Activated T-helper 17 cell treated with anti-CD3 and anti-CD28 coated beads, Interleukin-2, amount 50 U/mL, for 72 hours (primary cell): ENCODE measurements at regions not wholly inside any gene's neighbourhood (a gene's known extent, or its start where the extent isn't known, plus 50 kb on each side); places are given as distances from the start of the nearest gene placed in this dataset.

ENCODE experiments used
- ATAC-seq: fragments of 150-1000 bp; cut with Tn5 transposase; replicated peaks from 2 replicates; pipeline ENCODE4 v1.10.0; 2021; ENCODE audit warnings: mild to moderate bottlenecking, moderate library complexity
- H3K27ac Mint-ChIP-seq: one replicate; pipeline ENCODE4 v1.8.0; 2022; ENCODE audit warnings: mixed read lengths
- H3K27me3 Mint-ChIP-seq: one replicate; pipeline ENCODE4 v1.8.0; 2022; ENCODE audit warnings: mixed read lengths
- H3K36me3 Mint-ChIP-seq: one replicate; pipeline ENCODE4 v1.8.0; 2022; ENCODE audit warnings: low read depth, mild to moderate bottlenecking, mixed read lengths
- H3K4me1 Mint-ChIP-seq: one replicate; pipeline ENCODE4 v1.8.0; 2022; ENCODE audit warnings: mixed read lengths
- H3K4me3 Mint-ChIP-seq: one replicate; pipeline ENCODE4 v1.8.0; 2022; ENCODE audit warnings: mild to moderate bottlenecking, mixed read lengths
- H3K9me3 Mint-ChIP-seq: one replicate; pipeline ENCODE4 v1.8.0; 2022; ENCODE audit warnings: mixed read lengths

- H3K4me1 Mint-ChIP-seq: no peaks in the 10 kb centered on the region
- peaks cover 7% of the 10 kb centered on the region for H3K9me3 Mint-ChIP-seq
- ATAC-seq: no peak
- H3K27ac Mint-ChIP-seq: no peak overlapping the region
- peaks cover 11% of the 10 kb centered on the region for H3K27me3 Mint-ChIP-seq
- no peaks in the 10 kb centered on the region for H3K36me3 Mint-ChIP-seq
- no peak overlapping the region for H3K4me3 Mint-ChIP-seq
Measured at GRCh38 chr5:135651156-135651555, 72.4 kb upstream of the CXCL14 start.

DNA sequence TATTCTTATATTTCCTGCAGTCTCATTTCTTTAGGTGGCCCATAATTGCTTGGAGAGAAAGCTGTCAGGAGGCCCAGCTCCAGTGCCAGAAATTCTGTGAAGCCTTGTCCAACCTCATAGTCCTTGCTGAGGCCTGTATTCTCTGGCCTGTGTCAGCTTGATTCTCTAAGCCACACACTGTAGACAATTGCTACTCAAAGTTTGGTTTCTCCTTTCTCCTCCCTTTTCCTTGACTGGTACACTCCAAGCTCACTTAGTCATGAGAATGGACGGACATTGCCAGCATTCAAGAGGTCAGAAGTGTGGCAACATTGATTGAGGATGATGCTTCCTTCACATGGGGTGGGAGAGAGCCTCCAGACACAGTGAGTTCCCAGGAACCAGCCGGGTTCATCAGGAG, 71.3 kb upstream of the CXCL14 start:
- peaks cover 7% of the 10 kb centered on the region for H3K9me3 Mint-ChIP-seq
- no peak for ATAC-seq

DNA sequence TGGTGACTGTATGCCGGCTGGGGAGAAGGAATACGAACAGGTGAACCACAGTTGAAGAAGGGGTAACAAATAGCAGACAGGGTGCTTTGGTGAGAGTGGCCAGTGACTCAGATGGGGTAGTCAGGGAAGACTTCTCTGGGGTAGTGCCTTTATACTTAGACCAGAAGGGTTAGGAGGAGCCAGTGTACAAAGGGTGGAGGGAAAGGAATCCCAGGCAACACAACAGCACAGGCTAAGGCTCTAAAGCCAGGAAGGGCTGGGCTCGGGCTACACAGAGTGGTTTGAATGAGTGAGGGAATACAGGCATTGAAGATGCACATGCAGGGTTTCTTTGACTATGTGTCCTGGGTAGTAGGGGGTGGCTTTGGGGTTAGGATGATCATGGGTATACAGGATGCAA, 70.6 kb upstream of the CXCL14 start:
- H3K9me3 Mint-ChIP-seq: peaks cover 7% of the 10 kb centered on the region
- no peak overlapping the region for H3K27ac Mint-ChIP-seq
- peaks cover 11% of the 10 kb centered on the region for H3K27me3 Mint-ChIP-seq
- H3K4me1 Mint-ChIP-seq: no peaks in the 10 kb centered on the region
- no peaks in the 10 kb centered on the region for H3K36me3 Mint-ChIP-seq
- no peak overlapping the region for H3K4me3 Mint-ChIP-seq
- ATAC-seq: no peak

More for the DNA sequence above, 71.3 kb upstream of the CXCL14 start:
- H3K27ac Mint-ChIP-seq: no peak overlapping the region
- no peaks in the 10 kb centered on the region for H3K36me3 Mint-ChIP-seq
- H3K4me3 Mint-ChIP-seq: no peak overlapping the region
- no peaks in the 10 kb centered on the region for H3K4me1 Mint-ChIP-seq
- peaks cover 11% of the 10 kb centered on the region for H3K27me3 Mint-ChIP-seq

- Mint-ChIP-seq H3K27ac (no peak overlapping the region), H3K4me3 (no peak overlapping the region), H3K4me1 (no peaks in the 10 kb centered on the region), H3K9me3 (peaks cover 4% of the 10 kb centered on the region), H3K36me3 (no peaks in the 10 kb centered on the region), H3K27me3 (peaks cover 11% of the 10 kb centered on the region)
- no peak for ATAC-seq
Measured at GRCh38 chr5:135648116-135648515, 69.3 kb upstream of the CXCL14 start.

DNA sequence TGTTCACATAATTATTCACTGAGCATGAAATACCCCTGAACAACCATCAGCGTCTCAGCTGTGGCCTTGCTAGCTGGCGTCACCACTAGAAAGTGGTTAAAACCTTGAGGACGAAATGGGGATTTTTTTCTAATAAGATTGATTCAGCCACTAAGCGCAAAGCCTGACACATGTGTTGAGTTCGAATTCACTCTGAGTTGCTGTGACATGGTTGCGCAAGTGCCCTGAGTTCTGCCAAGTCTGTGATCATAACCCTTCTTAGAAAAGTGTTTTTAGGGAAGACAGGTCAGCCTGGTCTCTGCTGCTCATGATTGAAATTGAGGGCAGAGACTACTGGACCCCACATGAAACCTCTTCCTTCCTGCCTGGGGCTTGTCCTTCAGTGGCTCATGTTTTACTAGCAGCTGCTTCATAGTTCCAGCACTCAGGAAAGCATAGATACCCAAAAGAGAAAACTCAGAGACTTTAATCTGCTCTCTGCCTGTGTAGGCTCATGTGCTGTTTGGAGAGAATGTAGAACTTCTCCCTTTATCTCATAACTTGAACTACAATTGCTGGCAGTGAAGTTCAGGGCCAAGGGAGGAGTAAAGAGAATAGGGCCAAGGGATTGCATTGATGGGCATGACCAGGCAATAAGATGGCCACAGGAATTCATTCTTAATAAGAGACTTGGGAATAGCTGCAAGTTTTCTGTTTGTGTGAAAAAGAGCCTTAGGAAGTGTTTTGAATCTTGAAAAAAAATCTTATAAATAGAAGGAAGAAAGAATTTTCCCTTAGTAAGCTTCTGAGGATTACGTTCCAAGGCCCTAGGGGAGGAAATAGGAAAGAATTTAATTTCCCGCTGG, 66.8 kb upstream of the CXCL14 start:
- H3K9me3 Mint-ChIP-seq: no peaks in the 10 kb centered on the region
- H3K4me1 Mint-ChIP-seq: no peaks in the 10 kb centered on the region
- H3K27ac Mint-ChIP-seq: no peak overlapping the region
- no peak for ATAC-seq
- H3K36me3 Mint-ChIP-seq: no peaks in the 10 kb centered on the region
- no peak overlapping the region for H3K4me3 Mint-ChIP-seq
- no peaks in the 10 kb centered on the region for H3K27me3 Mint-ChIP-seq

DNA sequence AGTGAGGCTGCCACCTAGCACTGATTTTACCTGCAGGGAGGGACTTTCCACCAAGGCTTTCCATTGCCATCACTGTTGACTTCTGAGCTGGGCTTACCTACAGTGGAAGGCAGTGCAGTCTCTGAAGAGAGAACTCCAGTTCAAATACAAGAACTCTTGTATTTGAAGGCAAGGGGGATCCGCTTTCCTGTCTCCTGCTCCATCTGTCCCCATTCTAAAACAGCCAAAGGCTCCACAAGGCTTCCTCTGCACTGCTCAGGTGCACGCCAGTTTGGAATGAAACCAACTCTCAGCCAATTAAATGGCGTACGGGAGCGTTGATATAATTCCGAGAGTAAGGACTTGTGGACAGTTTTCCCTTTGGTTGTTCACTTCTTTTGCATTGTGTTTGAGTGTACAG, 66.0 kb upstream of the CXCL14 start:
- Mint-ChIP-seq H3K9me3 (no peaks in the 10 kb centered on the region), H3K4me1 (no peaks in the 10 kb centered on the region), H3K36me3 (no peaks in the 10 kb centered on the region), H3K27ac (no peak overlapping the region), H3K4me3 (no peak overlapping the region), H3K27me3 (no peaks in the 10 kb centered on the region)
- no peak for ATAC-seq

- H3K36me3 Mint-ChIP-seq: no peaks in the 10 kb centered on the region
- peaks cover 4% of the 10 kb centered on the region for H3K27me3 Mint-ChIP-seq
- H3K9me3 Mint-ChIP-seq: no peaks in the 10 kb centered on the region
- no peak overlapping the region for H3K4me3 Mint-ChIP-seq
- no peaks in the 10 kb centered on the region for H3K4me1 Mint-ChIP-seq
- ATAC-seq: no peak
- H3K27ac Mint-ChIP-seq: no peak overlapping the region
Measured at GRCh38 chr5:135643881-135644766, 65.3 kb upstream of the CXCL14 start.

DNA sequence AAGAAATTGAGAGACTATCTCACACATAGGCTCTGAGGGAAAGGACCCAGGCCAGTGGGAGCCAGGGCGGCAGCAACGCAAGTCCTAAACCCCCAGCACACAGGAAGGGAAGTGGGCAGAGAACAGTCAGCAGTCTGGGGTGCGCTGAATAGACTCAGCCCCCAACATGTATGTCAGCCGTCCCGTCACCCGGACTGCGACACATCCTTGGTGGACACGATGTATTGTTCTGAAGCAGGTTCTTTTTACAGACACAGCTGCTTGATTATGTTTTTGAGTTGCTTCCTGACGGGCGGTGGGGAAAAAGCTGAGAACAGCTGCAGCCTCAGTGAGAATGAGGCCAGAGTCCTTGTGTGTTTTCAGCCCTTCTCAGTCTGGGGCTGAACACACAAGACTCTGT, 64.1 kb upstream of the CXCL14 start:
- no peak for ATAC-seq
- Mint-ChIP-seq H3K9me3 (no peaks in the 10 kb centered on the region), H3K4me1 (no peaks in the 10 kb centered on the region), H3K4me3 (no peak overlapping the region), H3K36me3 (no peaks in the 10 kb centered on the region), H3K27ac (no peak overlapping the region), H3K27me3 (peaks cover 10% of the 10 kb centered on the region)

- H3K9me3 Mint-ChIP-seq: no peaks in the 10 kb centered on the region
- no peak for ATAC-seq
- H3K4me3 Mint-ChIP-seq: no peak overlapping the region
- H3K36me3 Mint-ChIP-seq: no peaks in the 10 kb centered on the region
- no peak overlapping the region for H3K27ac Mint-ChIP-seq
- H3K27me3 Mint-ChIP-seq: peaks cover 10% of the 10 kb centered on the region
- H3K4me1 Mint-ChIP-seq: no peaks in the 10 kb centered on the region
Measured at GRCh38 chr5:135642488-135642870, 63.7 kb upstream of the CXCL14 start.

GRCh38 chr5:135641734-135642487, 63.1 kb upstream of the CXCL14 start:
- Mint-ChIP-seq H3K27me3 (peaks cover 10% of the 10 kb centered on the region), H3K4me3 (no peak overlapping the region), H3K36me3 (no peaks in the 10 kb centered on the region), H3K27ac (no peak overlapping the region), H3K4me1 (no peaks in the 10 kb centered on the region), H3K9me3 (no peaks in the 10 kb centered on the region)
- no peak for ATAC-seq

DNA sequence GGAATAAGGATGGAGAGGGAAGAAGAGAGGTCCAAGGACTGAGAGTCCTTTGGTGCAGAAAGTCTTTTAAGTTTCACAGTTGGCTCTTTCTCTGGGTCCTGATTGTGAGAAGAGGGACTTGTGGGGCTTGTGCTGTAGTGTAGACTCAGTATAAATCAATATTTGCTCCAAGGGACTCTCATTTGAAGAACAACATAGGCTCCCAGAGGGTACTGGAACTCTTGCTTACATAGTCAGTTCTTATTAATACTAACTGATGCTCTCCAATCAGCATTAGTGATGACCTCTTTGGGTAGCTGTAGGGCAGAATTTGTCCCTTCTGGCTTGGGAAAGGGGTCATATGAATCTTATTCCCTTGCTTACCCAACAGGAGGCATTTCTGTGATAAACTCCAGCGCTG, 62.5 kb upstream of the CXCL14 start:
- no peaks in the 10 kb centered on the region for H3K9me3 Mint-ChIP-seq
- H3K4me1 Mint-ChIP-seq: no peaks in the 10 kb centered on the region
- H3K27ac Mint-ChIP-seq: no peak overlapping the region
- no peak for ATAC-seq
- no peaks in the 10 kb centered on the region for H3K36me3 Mint-ChIP-seq
- H3K4me3 Mint-ChIP-seq: no peak overlapping the region
- peaks cover 10% of the 10 kb centered on the region for H3K27me3 Mint-ChIP-seq

- no peak for ATAC-seq
- no peaks in the 10 kb centered on the region for H3K36me3 Mint-ChIP-seq
Measured at GRCh38 chr5:135635451-135635850, 56.7 kb upstream of the CXCL14 start.

DNA sequence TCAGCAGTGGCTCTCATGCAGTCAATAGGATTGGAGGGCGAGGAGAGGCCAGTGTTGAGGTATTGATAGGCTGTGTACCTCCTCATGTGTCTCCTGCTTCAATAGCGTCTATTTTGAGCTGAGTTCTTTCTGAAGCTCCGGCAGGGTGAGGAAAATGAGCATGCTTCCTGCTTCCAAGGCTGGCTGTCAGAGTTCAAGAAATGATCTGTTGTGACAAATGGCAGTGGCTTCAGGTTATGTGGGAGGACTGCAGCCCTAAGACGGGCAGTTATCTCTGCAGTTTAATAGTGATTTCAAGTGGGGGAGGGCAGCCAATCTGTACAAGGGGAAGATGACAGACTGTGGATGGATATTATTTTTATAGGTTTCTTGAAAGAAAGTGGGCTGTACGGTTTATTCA, 54.0 kb upstream of the CXCL14 start:
- ATAC-seq: no peak
- Mint-ChIP-seq H3K27me3 (peaks cover 19% of the 10 kb centered on the region), H3K36me3 (no peaks in the 10 kb centered on the region), H3K9me3 (no peaks in the 10 kb centered on the region), H3K27ac (no peak overlapping the region), H3K4me1 (no peaks in the 10 kb centered on the region), H3K4me3 (no peak overlapping the region)

More at GRCh38 chr5:135635451-135635850, 56.7 kb upstream of the CXCL14 start:
- H3K4me3 Mint-ChIP-seq: no peak overlapping the region
- peaks cover 25% of the 10 kb centered on the region for H3K27me3 Mint-ChIP-seq
- H3K4me1 Mint-ChIP-seq: no peaks in the 10 kb centered on the region
- no peaks in the 10 kb centered on the region for H3K9me3 Mint-ChIP-seq
- no peak overlapping the region for H3K27ac Mint-ChIP-seq

GRCh38 chr5:135631391-135631790, 52.6 kb upstream of the CXCL14 start:
- no peaks in the 10 kb centered on the region for H3K4me1 Mint-ChIP-seq
- no peak for ATAC-seq
- H3K4me3 Mint-ChIP-seq: no peak overlapping the region
- H3K9me3 Mint-ChIP-seq: no peaks in the 10 kb centered on the region
- no peaks in the 10 kb centered on the region for H3K36me3 Mint-ChIP-seq
- H3K27ac Mint-ChIP-seq: no peak overlapping the region
- peaks cover 22% of the 10 kb centered on the region for H3K27me3 Mint-ChIP-seq
